Left ventricle myocardium inferior (tissue), 1 donor: ENCODE measurements at regions not wholly inside any gene's neighbourhood (a gene's known extent, or its start where the extent isn't known, plus 50 kb on each side); places are given as distances from the start of the nearest gene placed in this dataset.

Experiments
- DNase-seq: peaks from one replicate; pipeline ENCODE4 v3.0.0-alpha.2; 2020
- H3K27ac ChIP-seq: fragments of 200-600 bp; replicated peaks from 2 replicates; pipeline ENCODE4 v1.8.0; 2021
- H3K27me3 ChIP-seq: fragments of 200-600 bp; 2 replicates; pipeline ENCODE4 v1.8.0; 2021; ENCODE audit warnings: low read depth
- H3K36me3 ChIP-seq: fragments of 200-600 bp; 2 replicates; pipeline ENCODE4 v1.8.0; 2021
- H3K4me1 ChIP-seq: fragments of 200-600 bp; 2 replicates; pipeline ENCODE4 v1.8.0; 2021
- H3K4me3 ChIP-seq: fragments of 200-600 bp; 2 replicates; pipeline ENCODE4 v1.8.0; 2021; ENCODE audit warnings: mild to moderate bottlenecking, moderate library complexity
- H3K9me3 ChIP-seq: fragments of 200-600 bp; replicated peaks from 2 replicates; pipeline ENCODE4 v1.8.0; 2021
- intact Hi-C: fragments of 100-400 bp; cut with micrococcal nuclease; formaldehyde crosslinking; loops from one replicate; pipeline ENCODE4 v1.11.0; 2022
- TF ChIP-seq, protein P1 (sequence below): fragments of 200-600 bp; IDR thresholded peaks from 2 replicates; pipeline ENCODE4 v1.8.0; 2021; ENCODE audit warnings: antibody characterized with exemption, mild to moderate bottlenecking, borderline replicate concordance
- donor health status: DM: no; HTN: yes; CAD: no; lungs with severe emphysema.

DNA sequence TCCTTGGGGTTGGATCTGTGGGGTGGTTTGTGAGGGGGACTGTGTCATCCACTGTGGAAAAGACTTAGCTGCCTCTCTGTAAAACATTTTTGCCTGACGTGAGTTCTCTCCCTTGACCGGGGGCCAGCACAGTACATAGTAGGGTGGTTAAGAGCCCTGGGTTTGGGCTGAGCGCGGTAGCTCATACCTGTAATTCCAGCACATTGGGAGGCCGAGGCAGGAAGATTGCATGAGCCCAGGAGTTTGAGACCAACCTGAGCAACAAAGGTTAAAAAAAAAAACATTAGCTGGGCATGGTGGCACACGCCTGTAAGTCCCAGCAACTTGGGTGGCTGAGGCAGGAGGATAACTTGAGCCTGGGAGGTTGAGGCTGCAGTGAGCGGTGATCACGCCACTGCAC is 74.7 kb upstream of the WNT7B start:
- peaks cover 98% of the 10 kb centered on the region for H3K4me1 ChIP-seq
- H3K9me3 ChIP-seq, result no peaks in the 10 kb centered on the region
- TF ChIP-seq, protein P1, sequence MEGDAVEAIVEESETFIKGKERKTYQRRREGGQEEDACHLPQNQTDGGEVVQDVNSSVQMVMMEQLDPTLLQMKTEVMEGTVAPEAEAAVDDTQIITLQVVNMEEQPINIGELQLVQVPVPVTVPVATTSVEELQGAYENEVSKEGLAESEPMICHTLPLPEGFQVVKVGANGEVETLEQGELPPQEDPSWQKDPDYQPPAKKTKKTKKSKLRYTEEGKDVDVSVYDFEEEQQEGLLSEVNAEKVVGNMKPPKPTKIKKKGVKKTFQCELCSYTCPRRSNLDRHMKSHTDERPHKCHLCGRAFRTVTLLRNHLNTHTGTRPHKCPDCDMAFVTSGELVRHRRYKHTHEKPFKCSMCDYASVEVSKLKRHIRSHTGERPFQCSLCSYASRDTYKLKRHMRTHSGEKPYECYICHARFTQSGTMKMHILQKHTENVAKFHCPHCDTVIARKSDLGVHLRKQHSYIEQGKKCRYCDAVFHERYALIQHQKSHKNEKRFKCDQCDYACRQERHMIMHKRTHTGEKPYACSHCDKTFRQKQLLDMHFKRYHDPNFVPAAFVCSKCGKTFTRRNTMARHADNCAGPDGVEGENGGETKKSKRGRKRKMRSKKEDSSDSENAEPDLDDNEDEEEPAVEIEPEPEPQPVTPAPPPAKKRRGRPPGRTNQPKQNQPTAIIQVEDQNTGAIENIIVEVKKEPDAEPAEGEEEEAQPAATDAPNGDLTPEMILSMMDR, result no peak
- intact Hi-C loops, result no loop called here
- no peaks in the 10 kb centered on the region for H3K36me3 ChIP-seq
- H3K4me3 ChIP-seq, result no peak overlapping the region
- H3K27me3 ChIP-seq, result no peaks in the 10 kb centered on the region
- DNase-seq, result peak; percentile 10
- peak overlapping the region; percentile 100 for H3K27ac ChIP-seq

- TF ChIP-seq, protein P1, result no peak
- Histone ChIP-seq H3K4me3 (peak overlapping the region; percentile 84), H3K27me3 (no peaks in the 10 kb centered on the region), H3K9me3 (no peaks in the 10 kb centered on the region), H3K4me1 (peaks cover 99% of the 10 kb centered on the region), H3K27ac (peak overlapping the region; percentile 100), H3K36me3 (no peaks in the 10 kb centered on the region)
- intact Hi-C loops, result no loop called here
- DNase-seq, result peak; percentile 23
These were observed 75.4 kb upstream of the WNT7B start for GRCh38 chr22:46052331-46052771.

GRCh38 chr22:46052801-46053562 is 76.0 kb upstream of the WNT7B start:
- H3K4me3 ChIP-seq, result peak overlapping the region; percentile 84
- H3K27me3 ChIP-seq, result no peaks in the 10 kb centered on the region
- peak; percentile 54 for DNase-seq
- no peaks in the 10 kb centered on the region for H3K9me3 ChIP-seq
- peak overlapping the region; percentile 100 for H3K27ac ChIP-seq
- H3K4me1 ChIP-seq, result peaks cover 99% of the 10 kb centered on the region
- no peaks in the 10 kb centered on the region for H3K36me3 ChIP-seq
- TF ChIP-seq, protein P1, result no peak
- intact Hi-C loops, result no loop called here

DNA sequence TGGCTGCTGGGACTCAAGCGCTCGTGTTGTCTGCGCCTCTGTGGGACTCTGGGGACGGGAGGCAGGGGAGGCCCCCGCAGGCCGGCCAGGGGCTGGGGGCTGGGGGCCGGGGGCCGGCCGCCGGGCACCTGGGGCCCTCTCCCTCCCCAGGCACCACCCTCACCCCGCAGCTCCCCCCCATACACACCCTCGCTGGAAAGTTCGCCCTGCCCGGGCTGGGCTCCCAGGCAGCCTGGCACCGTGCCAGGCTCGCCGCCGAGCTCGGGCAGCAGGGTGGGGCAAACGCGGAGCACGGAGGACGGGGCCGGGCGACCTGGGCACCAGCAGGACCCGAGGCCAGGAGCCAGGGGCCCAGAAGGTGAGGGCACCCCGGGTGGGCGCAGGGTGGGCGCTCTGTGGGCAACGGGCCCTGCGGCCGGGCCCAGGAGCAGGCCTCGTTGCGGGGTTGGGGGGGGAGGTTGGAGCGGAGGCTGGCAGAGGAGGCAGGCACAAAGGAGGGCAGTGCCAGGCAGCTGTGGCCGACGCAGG is 76.7 kb upstream of the WNT7B start:
- Histone ChIP-seq H3K4me1 (peaks cover 99% of the 10 kb centered on the region), H3K4me3 (peak overlapping the region; percentile 84), H3K27me3 (no peaks in the 10 kb centered on the region), H3K27ac (peak overlapping the region; percentile 100), H3K9me3 (no peaks in the 10 kb centered on the region), H3K36me3 (no peaks in the 10 kb centered on the region)
- intact Hi-C loops, result no loop called here
- DNase-seq, result peak; percentile 82
- TF ChIP-seq, protein P1, result no peak

GRCh38 chr22:46054091-46055073 is 77.4 kb upstream of the WNT7B start:
- TF ChIP-seq, protein P1, result no peak
- intact Hi-C loops, result no loop called here
- no peaks in the 10 kb centered on the region for H3K9me3 ChIP-seq
- peaks cover 99% of the 10 kb centered on the region for H3K4me1 ChIP-seq
- peak overlapping the region; percentile 84 for H3K4me3 ChIP-seq
- no peaks in the 10 kb centered on the region for H3K27me3 ChIP-seq
- peak overlapping the region; percentile 100 for H3K27ac ChIP-seq
- peak; percentile 83 for DNase-seq
- no peaks in the 10 kb centered on the region for H3K36me3 ChIP-seq
